Gastrocnemius medialis (tissue), 4 donors: ENCODE measurements at regions not wholly inside any gene's neighbourhood (a gene's known extent, or its start where the extent isn't known, plus 50 kb on each side); places are given as distances from the start of the nearest gene placed in this dataset.

Experiments used
- ATAC-seq, 2 donors: fragments of 150-250 bp; one replicate each; pipeline ENCODE4 v1.9.1; 2016
- DNase-seq, 2 donors: peaks; one replicate each; pipeline ENCODE4 v3.0.0-alpha.2; 2019
- H3K27ac ChIP-seq, 4 donors: fragments of 200-600 bp; sonication (generic); 1 replicate in 1 of 4; 2 replicates in 3 of 4; pipeline ENCODE4 v1.5.1; 2016 to 2018; ENCODE audit warnings: mild to moderate bottlenecking in 2 of 4, moderate library complexity in 1 of 4
- H3K27me3 ChIP-seq, 3 donors: fragments of 200-600 bp; sonication (generic) in 2 of 3; 1 replicate in 1 of 3; 2 replicates in 2 of 3; pipeline versions ENCODE4 v1.5.1 to v1.6.0; 2016 to 2019; ENCODE audit warnings: mild to moderate bottlenecking in 1 of 3, moderate library complexity in 1 of 3
- H3K36me3 ChIP-seq, 2 donors: fragments of 200-600 bp; sonication (generic) in 1 of 2; one replicate each; pipeline ENCODE4 v1.5.1; 2017 to 2018
- H3K4me1 ChIP-seq, 2 donors: fragments of 200-600 bp; sonication (generic) in 1 of 2; one replicate each; pipeline ENCODE4 v1.5.1; 2016 to 2017; ENCODE audit warnings: mild to moderate bottlenecking in 2 of 2
- H3K4me3 ChIP-seq, 4 donors: fragments of 200-600 bp; sonication (generic) in 3 of 4; 1 replicate in 1 of 4; 2 replicates in 3 of 4; pipeline ENCODE4 v1.5.1; 2016 to 2019; ENCODE audit warnings: mild to moderate bottlenecking in 2 of 4
- H3K9me3 ChIP-seq, 3 donors: fragments of 200-600 bp; sonication (generic) in 2 of 3; 1 replicate in 1 of 3; 2 replicates in 2 of 3; pipeline ENCODE4 v1.5.1; 2016 to 2019
- CTCF ChIP-seq, 5 experiments: fragments of 450-650 bp in 3 of 5; fragments of 200-600 bp in 2 of 5; sonication (generic) in 2 of 5; IDR thresholded peaks in 4 of 5; conservative IDR thresholded peaks in 1 of 5; 1 replicate in 4 of 5; 2 replicates in 1 of 5; pipeline ENCODE4 v1.5.1; 2016 to 2019; ENCODE audit warnings: antibody characterized with exemption in 5 of 5, mild to moderate bottlenecking in 3 of 5, moderate library complexity in 3 of 5
- POLR2A ChIP-seq, 2 donors: fragments of 450-650 bp; IDR thresholded peaks; one replicate each; pipeline ENCODE4 v1.6.1; 2017; ENCODE audit warnings: antibody characterized with exemption in 2 of 2, mild to moderate bottlenecking in 2 of 2, moderate library complexity in 2 of 2
- in situ Hi-C, 4 donors: fragments of 200-750 bp; cut with MboI; loops; one replicate each; pipeline versions ENCODE4 v1.15.0 to v1.8.0; 2017; ENCODE audit warnings: low sequenced_read_pairs in 4 of 4
- intact Hi-C: fragments of 100-400 bp; cut with DNase I; formaldehyde crosslinking; loops from one replicate; pipeline ENCODE4 v1.15.1; 2023; ENCODE audit warnings: low total_unique reads

GRCh38 chr10:21019436-21019835, 122.3 kb upstream of the NEBL start:
- Histone ChIP-seq H3K4me3 (no peak overlapping the region), H3K27ac (no peak overlapping the region), H3K9me3 (no peaks in the 10 kb centered on the region), H3K36me3 (no peaks in the 10 kb centered on the region), H3K4me1 (no peaks in the 10 kb centered on the region), H3K27me3 (no peaks in the 10 kb centered on the region)
- in situ Hi-C loops: no loop called here
- no peak for ATAC-seq
- intact Hi-C loops: no loop called here
- no peak for DNase-seq
- TF ChIP-seq POLR2A (IDR thresholded peaks at IDR 0.05): no peak

- no peak overlapping the region for H3K4me3 ChIP-seq
- in situ Hi-C loops: no loop called here
- intact Hi-C loops: no loop called here
- no peaks in the 10 kb centered on the region for H3K9me3 ChIP-seq
- no peak for ATAC-seq
- no peak for DNase-seq
- no peaks in the 10 kb centered on the region for H3K36me3 ChIP-seq
- no peak for TF ChIP-seq POLR2A (IDR thresholded peaks at IDR 0.05)
- no peak for TF ChIP-seq CTCF (IDR thresholded peaks at IDR 0.05 in 4 of 5, conservative IDR thresholded peaks at IDR 0.05 in 1 of 5)
- H3K27me3 ChIP-seq: no peaks in the 10 kb centered on the region
- H3K27ac ChIP-seq: no peak overlapping the region
- no peaks in the 10 kb centered on the region for H3K4me1 ChIP-seq
Observed at GRCh38 chr10:21015851-21016250, 118.7 kb upstream of the NEBL start.

- DNase-seq (no peak), ATAC-seq (no peak)
- H3K9me3 ChIP-seq: no peaks in the 10 kb centered on the region
- intact Hi-C loops (no loop called here), in situ Hi-C loops (no loop called here)
- H3K27me3 ChIP-seq: no peaks in the 10 kb centered on the region
- no peak overlapping the region for H3K27ac ChIP-seq
- TF ChIP-seq CTCF (IDR thresholded peaks at IDR 0.05 in 4 of 5, conservative IDR thresholded peaks at IDR 0.05 in 1 of 5) (no peak), POLR2A (IDR thresholded peaks at IDR 0.05) (no peak)
- no peaks in the 10 kb centered on the region for H3K4me1 ChIP-seq
- H3K36me3 ChIP-seq: no peaks in the 10 kb centered on the region
- H3K4me3 ChIP-seq: no peak overlapping the region
Observed at GRCh38 chr10:21014141-21014540, 117.0 kb upstream of the NEBL start.

GRCh38 chr10:21011433-21012018, 114.4 kb upstream of the NEBL start:
- in situ Hi-C loops: no loop called here
- Histone ChIP-seq H3K27me3 (no peaks in the 10 kb centered on the region), H3K4me3 (no peak overlapping the region), H3K27ac (no peak overlapping the region), H3K4me1 (no peaks in the 10 kb centered on the region), H3K9me3 (no peaks in the 10 kb centered on the region), H3K36me3 (no peaks in the 10 kb centered on the region)
- ATAC-seq (no peak), DNase-seq (no peak)
- intact Hi-C loops: no loop called here
- TF ChIP-seq POLR2A (IDR thresholded peaks at IDR 0.05): no peak
- no peak for TF ChIP-seq CTCF (IDR thresholded peaks at IDR 0.05 in 4 of 5, conservative IDR thresholded peaks at IDR 0.05 in 1 of 5)

- intact Hi-C loops: no loop called here
- in situ Hi-C loops: no loop called here
- TF ChIP-seq CTCF (IDR thresholded peaks at IDR 0.05 in 4 of 5, conservative IDR thresholded peaks at IDR 0.05 in 1 of 5) (no peak), POLR2A (IDR thresholded peaks at IDR 0.05) (no peak)
- Histone ChIP-seq H3K27ac (no peak overlapping the region), H3K4me3 (no peak overlapping the region), H3K9me3 (no peaks in the 10 kb centered on the region), H3K4me1 (no peaks in the 10 kb centered on the region), H3K27me3 (no peaks in the 10 kb centered on the region), H3K36me3 (no peaks in the 10 kb centered on the region)
- DNase-seq: no peak
- ATAC-seq: no peak
Observed at GRCh38 chr10:21010615-21011014, 113.5 kb upstream of the NEBL start.
